SU-DHL-6 (cell line): ENCODE measurements at regions not wholly inside any gene's neighbourhood (a gene's known extent, or its start where the extent isn't known, plus 50 kb on each side); places are given as distances from the start of the nearest gene placed in this dataset.

Experiments
- H2AFZ ChIP-seq: fragments of 200-600 bp; sonication (generic); 2 replicates; pipeline ENCODE4 v1.6.1; 2014; ENCODE audit warnings: low read depth, mild to moderate bottlenecking, moderate library complexity, mixed read lengths, antibody characterized with exemption, low read length; ENCODE audit not compliant: severe bottlenecking
- H3F3A ChIP-seq: fragments of 200-600 bp; shearing (Covaris generic); 2 replicates; pipeline ENCODE4 v1.6.0; 2016; ENCODE audit warnings: antibody characterized with exemption, mild to moderate bottlenecking; ENCODE audit not compliant: insufficient read depth
- H3K27ac ChIP-seq: fragments of 200-600 bp; sonication (generic); 2 replicates; pipeline ENCODE4 v1.5.1; 2016; ENCODE audit warnings: low read depth, mild to moderate bottlenecking, low read length, moderate library complexity, mixed read lengths
- H3K27me3 ChIP-seq: fragments of 200-600 bp; sonication (generic), shearing (Covaris generic); 2 replicates; pipeline ENCODE4 v1.6.0; 2014; ENCODE audit warnings: mild to moderate bottlenecking, low read length
- H3K36me3 ChIP-seq: fragments of 200-600 bp; sonication (generic); 2 replicates; pipeline ENCODE4 v1.6.1; 2014; ENCODE audit warnings: mild to moderate bottlenecking, low read length, mixed read lengths
- H3K4me2 ChIP-seq: fragments of 300-600, 200-600 bp; shearing (Covaris generic), sonication (generic); 2 replicates; pipeline ENCODE4 v1.6.0; 2014; ENCODE audit warnings: low read length, low read depth, mild to moderate bottlenecking; ENCODE audit not compliant: poor library complexity, severe bottlenecking
- H3K4me3 ChIP-seq: fragments of 200-600 bp; sonication (generic); 2 replicates; pipeline ENCODE4 v1.5.1; 2014; ENCODE audit warnings: antibody characterized with exemption, low read length, mild to moderate bottlenecking, mixed read lengths; ENCODE audit not compliant: insufficient read depth, poor library complexity, severe bottlenecking
- H3K79me2 ChIP-seq: fragments of 200-600 bp; sonication (generic); 2 replicates; pipeline ENCODE4 v1.6.1; 2014; ENCODE audit warnings: mild to moderate bottlenecking, low read length, moderate library complexity; ENCODE audit not compliant: insufficient read depth
- H3K9ac ChIP-seq: fragments of 200-600 bp; sonication (generic); 2 replicates; pipeline ENCODE4 v1.7.0; 2014; ENCODE audit warnings: mild to moderate bottlenecking, low read length
- H3K9me2 ChIP-seq: fragments of 200-600 bp; sonication (generic); replicated peaks from 2 replicates; pipeline ENCODE4 v1.6.1; 2014; ENCODE audit warnings: low read length; ENCODE audit not compliant: insufficient read depth
- H3K9me3 ChIP-seq: fragments of 200-600 bp; sonication (generic); 2 replicates; pipeline ENCODE4 v1.6.1; 2014; ENCODE audit warnings: low read length, mixed read lengths; ENCODE audit not compliant: insufficient read depth
- H4K20me1 ChIP-seq: fragments of 200-600 bp; sonication (generic); 2 replicates; pipeline ENCODE4 v1.6.1; 2014; ENCODE audit warnings: low read depth, mild to moderate bottlenecking, antibody characterized with exemption, low read length, moderate library complexity, mixed read lengths
- CTCF ChIP-seq: fragments of 200-600 bp; sonication (generic); IDR thresholded peaks from one replicate; pipeline ENCODE4 v1.5.1; 2017; ENCODE audit warnings: antibody characterized with exemption, mild to moderate bottlenecking, low read length, moderate library complexity; ENCODE audit not compliant: insufficient read depth, poor library complexity, severe bottlenecking
- EZH2phosphoT487 ChIP-seq: fragments of 200-600 bp; sonication (generic), shearing (Covaris generic); conservative IDR thresholded peaks from 2 replicates; pipeline ENCODE4 v1.6.1; 2018; ENCODE audit warnings: mild to moderate bottlenecking, antibody characterized with exemption, low read length, moderate library complexity, mixed read lengths

GRCh38 chr11:112464949-112465348 lies 204.3 kb upstream of the PLET1 start:
- Histone ChIP-seq H3F3A (no peaks in the 10 kb centered on the region), H3K27ac (no peak overlapping the region), H3K4me2 (no peak overlapping the region), H3K36me3 (no peaks in the 10 kb centered on the region), H3K9me2 (no peaks in the 10 kb centered on the region), H4K20me1 (no peaks in the 10 kb centered on the region), H3K9me3 (no peaks in the 10 kb centered on the region), H2AFZ (no peak overlapping the region), H3K4me3 (no peak overlapping the region), H3K79me2 (no peaks in the 10 kb centered on the region), H3K27me3 (0 out of 2 replicates have a peak, but pooled peaks cover 5% of the 10 kb centered on the region), H3K9ac (no peak overlapping the region)
- TF ChIP-seq EZH2phosphoT487 (no peak), CTCF (no peak)

- Histone ChIP-seq H2AFZ (no peak overlapping the region), H3F3A (no peaks in the 10 kb centered on the region), H3K4me3 (no peak overlapping the region), H3K4me2 (no peak overlapping the region), H3K9me3 (no peaks in the 10 kb centered on the region), H3K9ac (no peak overlapping the region), H3K79me2 (no peaks in the 10 kb centered on the region), H3K36me3 (no peaks in the 10 kb centered on the region), H3K9me2 (no peaks in the 10 kb centered on the region), H3K27ac (no peak overlapping the region), H4K20me1 (no peaks in the 10 kb centered on the region), H3K27me3 (0 out of 2 replicates have a peak, but pooled peaks cover 1% of the 10 kb centered on the region)
- TF ChIP-seq EZH2phosphoT487, result no peak
- TF ChIP-seq CTCF, result no peak
These were observed 204.9 kb upstream of the PLET1 start for GRCh38 chr11:112465433-112466024.

- Histone ChIP-seq H3K27ac (no peak overlapping the region), H3F3A (no peaks in the 10 kb centered on the region), H3K4me3 (no peak overlapping the region), H3K4me2 (no peak overlapping the region), H3K9ac (no peak overlapping the region), H3K9me3 (no peaks in the 10 kb centered on the region), H3K36me3 (no peaks in the 10 kb centered on the region), H3K79me2 (no peaks in the 10 kb centered on the region), H2AFZ (no peak overlapping the region), H4K20me1 (no peaks in the 10 kb centered on the region), H3K27me3 (no peaks in the 10 kb centered on the region), H3K9me2 (no peaks in the 10 kb centered on the region)
- TF ChIP-seq EZH2phosphoT487, result no peak
- TF ChIP-seq CTCF, result no peak
These were observed 207.1 kb upstream of the PLET1 start for GRCh38 chr11:112467721-112468120.
